ENCODE measurements at regions not wholly inside any gene's neighbourhood (a gene's known extent, or its start where the extent isn't known, plus 50 kb on each side); places are given as distances from the start of the nearest gene placed in this dataset.

DNA sequence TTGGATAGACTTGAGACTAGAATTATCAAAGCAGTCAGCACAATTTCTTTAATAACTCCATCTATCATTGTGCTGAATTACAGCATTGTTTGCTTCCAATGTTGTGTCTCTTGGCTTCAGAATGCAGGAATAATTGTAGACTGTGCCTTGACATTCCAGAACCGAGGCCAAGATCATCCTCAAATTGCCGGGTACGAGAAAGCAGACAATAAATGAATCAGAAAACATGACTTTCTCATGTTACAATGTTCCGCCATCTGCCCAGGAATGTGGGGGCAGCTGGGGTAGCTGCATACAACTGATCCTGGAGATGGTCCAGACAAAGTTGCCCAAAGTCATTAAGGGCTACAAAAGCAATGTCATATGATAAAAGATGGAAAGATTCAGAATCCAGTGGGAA lies 206.2 kb upstream of the SGCD start:
- TF ChIP-seq, protein P1, sequence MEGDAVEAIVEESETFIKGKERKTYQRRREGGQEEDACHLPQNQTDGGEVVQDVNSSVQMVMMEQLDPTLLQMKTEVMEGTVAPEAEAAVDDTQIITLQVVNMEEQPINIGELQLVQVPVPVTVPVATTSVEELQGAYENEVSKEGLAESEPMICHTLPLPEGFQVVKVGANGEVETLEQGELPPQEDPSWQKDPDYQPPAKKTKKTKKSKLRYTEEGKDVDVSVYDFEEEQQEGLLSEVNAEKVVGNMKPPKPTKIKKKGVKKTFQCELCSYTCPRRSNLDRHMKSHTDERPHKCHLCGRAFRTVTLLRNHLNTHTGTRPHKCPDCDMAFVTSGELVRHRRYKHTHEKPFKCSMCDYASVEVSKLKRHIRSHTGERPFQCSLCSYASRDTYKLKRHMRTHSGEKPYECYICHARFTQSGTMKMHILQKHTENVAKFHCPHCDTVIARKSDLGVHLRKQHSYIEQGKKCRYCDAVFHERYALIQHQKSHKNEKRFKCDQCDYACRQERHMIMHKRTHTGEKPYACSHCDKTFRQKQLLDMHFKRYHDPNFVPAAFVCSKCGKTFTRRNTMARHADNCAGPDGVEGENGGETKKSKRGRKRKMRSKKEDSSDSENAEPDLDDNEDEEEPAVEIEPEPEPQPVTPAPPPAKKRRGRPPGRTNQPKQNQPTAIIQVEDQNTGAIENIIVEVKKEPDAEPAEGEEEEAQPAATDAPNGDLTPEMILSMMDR (IDR thresholded peaks at IDR 0.05; ENCODE audit: insufficient read depth, low read depth, low read length, missing control alignments) = no peak
- no peak for DNase-seq (ENCODE audit: low read depth)
- no peak overlapping the region for H3K4me3 ChIP-seq (ENCODE audit: low read length)

DNA sequence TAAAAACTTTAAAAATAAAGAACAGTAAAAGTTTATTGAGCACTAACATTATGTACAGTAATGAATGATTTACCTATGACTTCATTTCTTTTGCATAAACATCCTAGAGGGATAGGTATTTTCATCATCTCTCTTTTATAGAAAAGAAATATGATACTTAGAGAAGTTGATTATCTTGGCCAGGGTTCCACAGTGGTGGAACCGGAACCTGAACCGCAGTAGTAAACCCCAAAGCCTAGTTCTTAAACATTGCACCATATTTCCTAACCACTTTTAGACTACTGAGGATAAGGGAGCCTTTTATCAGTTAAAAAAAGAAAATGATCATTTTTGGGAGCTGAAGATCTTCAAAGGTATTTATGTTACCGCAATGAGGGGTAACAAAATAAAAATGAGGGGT lies 205.7 kb upstream of the SGCD start:
- TF ChIP-seq, protein P1 (IDR thresholded peaks at IDR 0.05; ENCODE audit: insufficient read depth, low read depth, low read length, missing control alignments) = no peak
- no peak for DNase-seq (ENCODE audit: low read depth)

DNA sequence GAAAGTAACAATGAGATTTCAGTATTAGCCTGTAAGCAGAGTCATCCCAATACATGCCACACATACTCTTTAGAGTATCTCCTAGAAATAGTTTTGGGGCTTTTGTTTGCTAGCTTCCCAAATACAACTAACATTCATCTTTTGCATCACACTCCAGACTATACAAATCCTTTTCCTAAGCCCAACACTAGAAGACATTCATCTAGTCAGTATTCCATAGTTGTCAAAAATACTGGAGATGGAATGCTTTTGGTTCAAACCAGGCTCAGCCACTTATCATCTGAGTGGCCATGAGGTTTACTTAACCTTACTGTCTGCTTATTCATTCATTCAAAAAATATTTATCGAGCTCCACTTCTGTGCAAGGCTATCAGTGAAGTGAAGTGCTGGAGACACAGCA lies 205.1 kb upstream of the SGCD start:
- no peak overlapping the region for H3K4me3 ChIP-seq (ENCODE audit: low read length)
- TF ChIP-seq, protein P1 (IDR thresholded peaks at IDR 0.05; ENCODE audit: insufficient read depth, low read depth, low read length, missing control alignments) = no peak
- no peak for DNase-seq (ENCODE audit: low read depth)

More for the DNA sequence above, 205.7 kb upstream of the SGCD start:
- H3K4me3 ChIP-seq (ENCODE audit: low read length) = no peak overlapping the region

DNA sequence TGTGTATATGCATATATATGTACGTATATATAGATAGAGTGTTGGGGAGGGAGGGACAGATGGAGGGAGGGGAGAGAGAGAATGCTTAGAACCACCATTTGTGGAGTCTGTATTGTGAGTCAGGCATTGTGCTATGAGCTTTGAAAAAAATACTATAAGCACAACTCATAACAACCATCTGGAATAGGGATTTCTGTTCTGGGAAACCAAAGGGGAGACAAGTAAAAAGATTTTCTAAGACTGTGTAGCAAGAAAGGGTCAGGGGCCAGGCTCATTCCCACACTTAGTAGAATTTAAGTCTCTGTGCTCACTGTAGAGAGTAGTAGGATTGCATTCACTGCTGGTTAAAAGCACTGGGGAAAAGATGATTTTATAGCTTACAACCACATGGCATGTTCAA lies 202.3 kb upstream of the SGCD start:
- TF ChIP-seq, protein P1 (IDR thresholded peaks at IDR 0.05; ENCODE audit: insufficient read depth, low read depth, low read length, missing control alignments) = no peak
- DNase-seq (ENCODE audit: low read depth) = no peak
- H3K4me3 ChIP-seq (ENCODE audit: low read length) = no peak overlapping the region

DNA sequence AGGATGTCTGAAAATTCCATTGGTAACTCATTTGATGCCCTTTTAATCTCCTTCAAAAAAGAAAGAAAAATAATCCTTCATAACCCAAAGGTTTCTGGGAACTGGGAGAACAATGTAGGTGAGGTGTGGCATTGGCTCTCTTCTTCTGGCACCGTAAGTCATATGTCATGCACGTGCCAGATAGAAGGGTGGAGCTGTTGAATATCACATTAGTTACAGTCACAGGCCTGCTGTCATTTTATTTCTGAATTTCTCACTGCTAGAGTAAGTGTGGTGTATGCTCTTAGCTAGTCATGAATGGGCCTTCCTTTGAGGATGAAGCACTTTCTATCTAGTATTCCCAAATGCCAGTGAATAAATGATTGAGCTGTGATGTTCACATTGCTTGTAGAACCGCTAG lies 201.8 kb upstream of the SGCD start:
- TF ChIP-seq, protein P1 (IDR thresholded peaks at IDR 0.05; ENCODE audit: insufficient read depth, low read depth, low read length, missing control alignments) = no peak
- DNase-seq (ENCODE audit: low read depth) = no peak
- H3K4me3 ChIP-seq (ENCODE audit: low read length) = no peak overlapping the region

DNA sequence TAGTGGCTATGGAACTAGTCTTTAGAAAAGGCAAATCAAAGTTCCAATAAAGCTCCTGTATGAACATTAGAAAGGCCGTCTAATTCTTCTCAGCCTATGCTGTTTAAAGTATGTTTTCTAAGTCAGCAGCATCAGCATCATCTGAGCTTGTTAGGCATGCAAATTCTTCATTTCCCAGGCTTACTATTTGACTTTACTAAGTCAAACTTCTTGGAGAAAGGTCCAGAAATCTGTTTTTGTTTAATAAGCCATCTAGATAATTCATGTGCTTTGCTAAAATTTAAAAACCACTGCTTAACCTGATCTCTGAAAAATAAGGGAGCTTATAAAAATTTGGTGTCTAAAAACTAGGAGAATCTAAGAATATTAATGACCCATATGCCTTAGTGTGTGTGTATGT lies 200.2 kb upstream of the SGCD start:
- no peak for DNase-seq (ENCODE audit: low read depth)
- H3K4me3 ChIP-seq (ENCODE audit: low read length) = no peak overlapping the region

DNA sequence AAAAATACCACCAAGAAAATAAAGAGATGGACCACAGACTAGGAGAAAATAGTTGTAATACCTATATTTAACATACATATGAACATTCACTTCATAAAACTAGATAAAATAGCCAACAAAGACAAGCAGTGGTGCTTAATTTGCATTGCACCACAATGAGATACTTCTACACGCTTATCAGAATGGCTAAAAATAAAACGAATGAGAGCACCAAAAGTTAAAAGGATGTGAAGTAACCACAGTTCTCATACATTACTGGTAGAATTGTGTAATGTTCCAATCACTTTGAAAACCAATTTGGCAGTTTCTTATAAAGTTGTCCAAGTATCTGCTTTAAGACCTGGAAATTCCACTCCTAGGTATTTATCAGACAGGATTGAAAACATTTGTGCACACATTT lies 198.9 kb upstream of the SGCD start:
- no peak overlapping the region for H3K4me3 ChIP-seq (ENCODE audit: low read length)
- DNase-seq (ENCODE audit: low read depth) = no peak
- TF ChIP-seq, protein P1 (IDR thresholded peaks at IDR 0.05; ENCODE audit: insufficient read depth, low read depth, low read length, missing control alignments) = no peak

More for the DNA sequence above, 200.2 kb upstream of the SGCD start:
- TF ChIP-seq, protein P1 (IDR thresholded peaks at IDR 0.05; ENCODE audit: insufficient read depth, low read depth, low read length, missing control alignments) = no peak
